ENCODE measurements at regions not wholly inside any gene's neighbourhood (a gene's known extent, or its start where the extent isn't known, plus 50 kb on each side); places are given as distances from the start of the nearest gene placed in this dataset.

DNA sequence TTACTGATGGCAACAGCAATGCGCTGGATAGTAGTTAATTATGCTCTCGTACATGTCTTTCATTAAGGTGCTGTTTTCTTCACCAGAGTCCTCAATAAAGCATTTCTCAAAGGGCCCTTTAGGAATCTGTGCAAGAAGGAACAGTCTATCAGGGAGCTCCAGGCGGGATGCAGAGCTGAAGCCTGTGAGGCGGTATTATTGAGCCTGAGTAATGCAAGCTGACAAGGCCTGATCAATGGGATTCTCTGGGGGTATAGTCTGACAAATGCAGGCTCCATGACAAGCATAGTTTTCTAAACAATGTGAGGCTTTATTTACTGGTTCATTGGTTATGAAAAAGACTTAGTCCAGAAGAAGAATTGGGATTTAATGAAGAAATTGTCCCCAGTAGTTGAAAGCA is 530.9 kb upstream of the CBLB start:
- Histone ChIP-seq H3K27me3 (ENCODE audit: control insufficient read depth, insufficient read depth) (no peaks in the 10 kb centered on the region), H3K9me3 (ENCODE audit: control insufficient read depth, low read length) (no peaks in the 10 kb centered on the region), H3K4me1 (ENCODE audit: control insufficient read depth, insufficient read depth, low read length) (no peaks in the 10 kb centered on the region), H3K27ac (ENCODE audit: low read length) (no peak overlapping the region), H3K4me3 (ENCODE audit: low read length) (no peak overlapping the region)
- WGBS = 90% methylated on average over 4 of the region's 4 CpGs
- DNase-seq = no peak
- no peak for ATAC-seq
- intact Hi-C loops (cut with DNase I) = no loop called here

DNA sequence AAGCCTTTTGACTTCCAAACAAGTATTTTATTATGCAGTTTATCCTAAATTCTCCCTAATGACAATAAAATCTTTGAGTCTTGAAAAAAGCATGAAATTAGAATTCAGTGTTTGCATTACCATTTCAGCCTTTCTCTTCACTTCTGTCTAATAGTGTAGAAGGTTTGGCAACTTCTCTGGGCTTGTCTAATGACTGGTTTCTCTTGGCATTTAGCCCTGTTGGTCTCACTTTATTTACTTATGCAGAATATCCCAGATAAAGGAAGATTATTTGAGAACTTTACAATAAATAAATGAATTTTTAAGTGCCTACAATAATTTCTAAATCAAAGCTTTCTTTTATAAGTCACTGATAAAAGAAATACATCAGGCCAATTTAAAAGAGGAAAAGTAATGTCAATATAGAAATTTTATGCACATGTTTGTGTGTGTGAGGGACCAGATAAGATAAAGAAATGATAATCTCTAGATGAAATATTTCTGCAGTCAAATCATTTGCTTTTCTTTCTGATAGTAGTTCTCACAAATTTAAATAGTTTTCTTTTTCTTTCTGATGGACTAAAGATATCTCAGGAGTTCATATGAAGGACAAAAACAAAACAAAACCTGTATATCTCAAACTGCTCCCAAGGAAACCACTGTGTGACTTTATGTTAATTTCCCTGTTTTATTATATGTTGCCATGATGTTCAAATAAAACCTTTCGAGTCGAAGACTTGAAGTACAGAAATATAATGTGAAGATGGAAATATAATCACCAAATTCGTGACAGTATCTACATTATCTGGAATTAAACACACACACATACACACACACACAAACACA is 533.1 kb upstream of the CBLB start:
- ATAC-seq (no peak), DNase-seq (no peak)
- 61% methylated on average over 3 of the region's 3 CpGs for WGBS
- no peaks in the 10 kb centered on the region for H3K27me3 ChIP-seq (ENCODE audit: control insufficient read depth, insufficient read depth)
- no peaks in the 10 kb centered on the region for H3K4me1 ChIP-seq (ENCODE audit: control insufficient read depth, insufficient read depth, low read length)
- H3K4me3 ChIP-seq (ENCODE audit: low read length) = no peak overlapping the region
- H3K9me3 ChIP-seq (ENCODE audit: control insufficient read depth, low read length) = no peaks in the 10 kb centered on the region
- intact Hi-C loops (cut with DNase I) = no loop called here
- no peak overlapping the region for H3K27ac ChIP-seq (ENCODE audit: low read length)

- 91% methylated on average over 7 of the region's 7 CpGs for WGBS
- DNase-seq = no peak
- Histone ChIP-seq H3K4me3 (ENCODE audit: low read length) (no peak overlapping the region), H3K27ac (ENCODE audit: low read length) (no peak overlapping the region), H3K27me3 (ENCODE audit: control insufficient read depth, insufficient read depth) (no peaks in the 10 kb centered on the region), H3K9me3 (ENCODE audit: control insufficient read depth, low read length) (no peaks in the 10 kb centered on the region), H3K4me1 (ENCODE audit: control insufficient read depth, insufficient read depth, low read length) (no peaks in the 10 kb centered on the region)
- ATAC-seq = no peak
- intact Hi-C loops (cut with DNase I) = no loop called here
Measured at GRCh38 chr3:106403371-106404145, 534.7 kb upstream of the CBLB start.

- H3K27me3 ChIP-seq (ENCODE audit: control insufficient read depth, insufficient read depth) = no peaks in the 10 kb centered on the region
- ATAC-seq (no peak), DNase-seq (no peak)
- H3K4me3 ChIP-seq (ENCODE audit: low read length) = no peak overlapping the region
- no peaks in the 10 kb centered on the region for H3K4me1 ChIP-seq (ENCODE audit: control insufficient read depth, insufficient read depth, low read length)
- H3K9me3 ChIP-seq (ENCODE audit: control insufficient read depth, low read length) = no peaks in the 10 kb centered on the region
- WGBS = 94% methylated on average over 2 of the region's 2 CpGs
- no peak overlapping the region for H3K27ac ChIP-seq (ENCODE audit: low read length)
- intact Hi-C loops (cut with DNase I) = no loop called here
Measured at GRCh38 chr3:106413683-106414082, 544.9 kb upstream of the CBLB start.

DNA sequence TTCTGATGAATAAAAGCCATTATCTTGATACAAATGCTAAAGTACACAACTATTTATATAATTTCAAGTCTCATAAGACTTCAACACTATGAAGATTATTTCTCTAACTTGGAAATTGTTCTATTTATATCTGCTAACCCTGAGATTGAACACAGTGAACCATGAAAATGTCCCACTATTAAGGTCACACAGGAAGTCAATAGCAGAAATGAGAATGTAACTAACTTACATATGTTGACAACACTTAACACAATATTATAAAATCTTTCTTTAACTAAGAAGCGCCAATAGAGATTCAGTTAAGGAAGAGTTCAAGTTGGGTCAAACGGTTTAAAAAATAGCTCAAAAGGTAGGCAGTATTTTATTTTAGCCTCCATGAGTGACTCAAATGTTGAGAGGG is 551.8 kb upstream of the CBLB start:
- H3K4me1 ChIP-seq (ENCODE audit: control insufficient read depth, insufficient read depth, low read length) = no peaks in the 10 kb centered on the region
- no peak for ATAC-seq
- H3K9me3 ChIP-seq (ENCODE audit: control insufficient read depth, low read length) = no peaks in the 10 kb centered on the region
- no peak overlapping the region for H3K4me3 ChIP-seq (ENCODE audit: low read length)
- no peak overlapping the region for H3K27ac ChIP-seq (ENCODE audit: low read length)
- intact Hi-C loops (cut with DNase I) = no loop called here
- H3K27me3 ChIP-seq (ENCODE audit: control insufficient read depth, insufficient read depth) = no peaks in the 10 kb centered on the region
- 45% methylated on average over 2 of the region's 2 CpGs for WGBS
- DNase-seq = no peak

DNA sequence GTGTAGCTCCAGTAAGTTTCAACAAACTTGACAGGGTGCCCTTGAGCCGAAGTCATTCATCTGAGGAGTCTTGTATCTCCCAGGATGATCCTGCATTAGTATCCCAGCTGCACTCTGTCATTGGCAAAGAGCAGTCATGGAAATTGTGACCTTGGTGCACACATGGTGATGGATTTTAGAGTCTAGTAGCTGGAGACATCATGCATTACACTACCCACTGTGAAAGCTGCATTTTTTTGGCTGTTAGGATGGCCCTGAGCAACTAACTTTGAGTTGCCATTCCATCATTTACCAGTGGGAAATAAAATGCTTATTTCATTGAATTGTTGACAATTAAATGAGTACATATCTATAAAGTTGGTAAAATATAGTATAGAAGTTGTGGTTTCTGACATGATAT is 552.6 kb upstream of the CBLB start:
- Histone ChIP-seq H3K4me3 (ENCODE audit: low read length) (no peak overlapping the region), H3K27ac (ENCODE audit: low read length) (no peak overlapping the region), H3K9me3 (ENCODE audit: control insufficient read depth, low read length) (no peaks in the 10 kb centered on the region), H3K27me3 (ENCODE audit: control insufficient read depth, insufficient read depth) (no peaks in the 10 kb centered on the region), H3K4me1 (ENCODE audit: control insufficient read depth, insufficient read depth, low read length) (no peaks in the 10 kb centered on the region)
- no peak for DNase-seq
- ATAC-seq = no peak
- intact Hi-C loops (cut with DNase I) = no loop called here
- WGBS = 61% methylated on average over 1 of the region's 1 CpG

- Histone ChIP-seq H3K4me1 (ENCODE audit: control insufficient read depth, insufficient read depth, low read length) (no peaks in the 10 kb centered on the region), H3K4me3 (ENCODE audit: low read length) (no peak overlapping the region), H3K9me3 (ENCODE audit: control insufficient read depth, low read length) (no peaks in the 10 kb centered on the region), H3K27me3 (ENCODE audit: control insufficient read depth, insufficient read depth) (no peaks in the 10 kb centered on the region), H3K27ac (ENCODE audit: low read length) (no peak overlapping the region)
- ATAC-seq (no peak), DNase-seq (no peak)
- intact Hi-C loops (cut with DNase I) = no loop called here
Measured at GRCh38 chr3:106421909-106422308, 553.1 kb upstream of the CBLB start.

- ATAC-seq (no peak), DNase-seq (no peak)
- WGBS = 67% methylated on average over 7 of the region's 7 CpGs
- no peaks in the 10 kb centered on the region for H3K4me1 ChIP-seq (ENCODE audit: control insufficient read depth, insufficient read depth, low read length)
- intact Hi-C loops (cut with DNase I) = no loop called here
- H3K4me3 ChIP-seq (ENCODE audit: low read length) = no peak overlapping the region
- no peaks in the 10 kb centered on the region for H3K9me3 ChIP-seq (ENCODE audit: control insufficient read depth, low read length)
- H3K27me3 ChIP-seq (ENCODE audit: control insufficient read depth, insufficient read depth) = no peaks in the 10 kb centered on the region
- no peak overlapping the region for H3K27ac ChIP-seq (ENCODE audit: low read length)
Measured at GRCh38 chr3:106423321-106424225, 554.8 kb upstream of the CBLB start.

GRCh38 chr3:106425026-106425425 is 556.2 kb upstream of the CBLB start:
- Histone ChIP-seq H3K4me3 (ENCODE audit: low read length) (no peak overlapping the region), H3K27ac (ENCODE audit: low read length) (no peak overlapping the region), H3K9me3 (ENCODE audit: control insufficient read depth, low read length) (no peaks in the 10 kb centered on the region), H3K27me3 (ENCODE audit: control insufficient read depth, insufficient read depth) (no peaks in the 10 kb centered on the region), H3K4me1 (ENCODE audit: control insufficient read depth, insufficient read depth, low read length) (no peaks in the 10 kb centered on the region)
- no peak for DNase-seq
- no peak for ATAC-seq
- 42% methylated on average over 2 of the region's 2 CpGs for WGBS
- intact Hi-C loops (cut with DNase I) = no loop called here

- no peak overlapping the region for H3K27ac ChIP-seq (ENCODE audit: low read length)
- WGBS = 68% methylated on average over 2 of the region's 2 CpGs
- H3K4me1 ChIP-seq (ENCODE audit: control insufficient read depth, insufficient read depth, low read length) = no peaks in the 10 kb centered on the region
- no peaks in the 10 kb centered on the region for H3K27me3 ChIP-seq (ENCODE audit: control insufficient read depth, insufficient read depth)
- H3K4me3 ChIP-seq (ENCODE audit: low read length) = no peak overlapping the region
- ATAC-seq = no peak
- intact Hi-C loops (cut with DNase I) = no loop called here
- no peaks in the 10 kb centered on the region for H3K9me3 ChIP-seq (ENCODE audit: control insufficient read depth, low read length)
- no peak for DNase-seq
Measured at GRCh38 chr3:106425916-106426315, 557.1 kb upstream of the CBLB start.

GRCh38 chr3:106428565-106428994 is 559.8 kb upstream of the CBLB start:
- Histone ChIP-seq H3K4me3 (ENCODE audit: low read length) (no peak overlapping the region), H3K27me3 (ENCODE audit: control insufficient read depth, insufficient read depth) (no peaks in the 10 kb centered on the region), H3K4me1 (ENCODE audit: control insufficient read depth, insufficient read depth, low read length) (no peaks in the 10 kb centered on the region), H3K27ac (ENCODE audit: low read length) (no peak overlapping the region), H3K9me3 (ENCODE audit: control insufficient read depth, low read length) (no peaks in the 10 kb centered on the region)
- intact Hi-C loops (cut with DNase I) = no loop called here
- peak; percentile 81 to 88 for ATAC-seq
- 53% methylated on average over 2 of the region's 2 CpGs for WGBS
- DNase-seq = peak in 1 of 3 donors; percentile 39

All from right cardiac atrium (tissue), 5 donors.